Fibroblast of lung (primary cell): ENCODE measurements at regions not wholly inside any gene's neighbourhood (a gene's known extent, or its start where the extent isn't known, plus 50 kb on each side); places are given as distances from the start of the nearest gene placed in this dataset.

ENCODE experiments used
- EZH2 ChIP-seq: IDR thresholded peaks from 2 replicates; pipeline ENCODE4 v1.5.1; 2012; ENCODE audit warnings: low read length, control low read depth, mild to moderate bottlenecking; ENCODE audit errors: missing control alignments
- TF ChIP-seq, protein P1 (sequence below), 2 donors: IDR thresholded peaks in 1 of 2; conservative IDR thresholded peaks in 1 of 2; 1 replicate in 1 of 2; 2 replicates in 1 of 2; pipeline ENCODE4 v1.5.1; 2011 to 2012; ENCODE audit warnings: low read length in 2 of 2, control low read depth in 1 of 2, inconsistent platforms in 1 of 2, low read depth in 1 of 2, mild to moderate bottlenecking in 1 of 2

DNA sequence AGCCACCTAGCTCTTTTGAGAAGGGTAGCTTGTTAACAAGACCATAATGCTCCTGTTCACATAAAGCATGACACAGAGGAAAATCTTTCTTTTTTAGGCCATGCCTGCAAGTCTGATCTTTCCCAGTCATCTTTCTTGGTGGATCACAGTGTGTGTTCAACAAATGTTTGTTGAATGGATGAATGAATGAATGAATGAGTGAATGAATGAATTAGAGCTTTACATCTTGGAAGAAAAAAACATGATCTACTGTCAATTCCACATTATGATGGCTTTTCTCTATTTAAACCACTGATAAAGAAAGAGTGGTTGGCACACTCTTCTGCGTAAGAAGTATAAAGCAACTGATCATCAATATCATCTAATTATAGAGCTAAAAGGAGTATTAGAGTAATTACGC is 148.7 kb downstream of the CCDC71L start:
- TF ChIP-seq, protein P1, sequence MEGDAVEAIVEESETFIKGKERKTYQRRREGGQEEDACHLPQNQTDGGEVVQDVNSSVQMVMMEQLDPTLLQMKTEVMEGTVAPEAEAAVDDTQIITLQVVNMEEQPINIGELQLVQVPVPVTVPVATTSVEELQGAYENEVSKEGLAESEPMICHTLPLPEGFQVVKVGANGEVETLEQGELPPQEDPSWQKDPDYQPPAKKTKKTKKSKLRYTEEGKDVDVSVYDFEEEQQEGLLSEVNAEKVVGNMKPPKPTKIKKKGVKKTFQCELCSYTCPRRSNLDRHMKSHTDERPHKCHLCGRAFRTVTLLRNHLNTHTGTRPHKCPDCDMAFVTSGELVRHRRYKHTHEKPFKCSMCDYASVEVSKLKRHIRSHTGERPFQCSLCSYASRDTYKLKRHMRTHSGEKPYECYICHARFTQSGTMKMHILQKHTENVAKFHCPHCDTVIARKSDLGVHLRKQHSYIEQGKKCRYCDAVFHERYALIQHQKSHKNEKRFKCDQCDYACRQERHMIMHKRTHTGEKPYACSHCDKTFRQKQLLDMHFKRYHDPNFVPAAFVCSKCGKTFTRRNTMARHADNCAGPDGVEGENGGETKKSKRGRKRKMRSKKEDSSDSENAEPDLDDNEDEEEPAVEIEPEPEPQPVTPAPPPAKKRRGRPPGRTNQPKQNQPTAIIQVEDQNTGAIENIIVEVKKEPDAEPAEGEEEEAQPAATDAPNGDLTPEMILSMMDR (conservative IDR thresholded peaks at IDR 0.05 in 1 of 2, IDR thresholded peaks at IDR 0.05 in 1 of 2; ENCODE audit: low read depth in 1 of 2, low read length in 2 of 2): no peak
- no peak for TF ChIP-seq EZH2
